MCF 10A (cell line): ENCODE measurements at regions not wholly inside any gene's neighbourhood (a gene's known extent, or its start where the extent isn't known, plus 50 kb on each side); places are given as distances from the start of the nearest gene placed in this dataset.

Experiments used
- BruUV-seq: library from RNA; stranded (reverse); fragments of 400-500 nt; replicated peaks from 2 replicates; lab custom pipeline; 2021; lab: Mats Ljungman, UMichigan
- CTCF ChIA-PET: fragments of 300-600 bp; sonication (Branson Sonifier 250); formaldehyde crosslinking; extraction: SDS; loops from one replicate; lab custom pipeline; 2021; ENCODE audit warnings: antibody characterized with exemption, inconsistent platforms; lab: Yijun Ruan, JAX
- POLR2A ChIA-PET: fragments of 300-600, 350-650 bp; sonication (Branson Sonifier 250); formaldehyde crosslinking; extraction: SDS; loops from one replicate; lab custom pipeline; 2020; ENCODE audit warnings: antibody characterized with exemption, inconsistent platforms; lab: Yijun Ruan, JAX
- DNase-seq: peaks from one replicate; pipeline ENCODE4 v3.0.0-alpha.2; 2018; ENCODE audit not compliant: unreplicated experiment
- H3K27ac Mint-ChIP-seq: one replicate; pipeline ENCODE4 v1.8.0; 2022; ENCODE audit warnings: mild to moderate bottlenecking, low read depth, mixed read lengths; ENCODE audit not compliant: unreplicated experiment
- H3K27me3 Mint-ChIP-seq: one replicate; pipeline ENCODE4 v1.8.0; 2022; ENCODE audit warnings: mixed read lengths; ENCODE audit not compliant: insufficient read depth, unreplicated experiment
- H3K36me3 Mint-ChIP-seq: one replicate; pipeline ENCODE4 v1.8.0; 2022; ENCODE audit warnings: mild to moderate bottlenecking, moderate library complexity, mixed read lengths; ENCODE audit not compliant: insufficient read depth, unreplicated experiment
- H3K4me1 Mint-ChIP-seq: one replicate; pipeline ENCODE4 v1.8.0; 2022; ENCODE audit warnings: mixed read lengths; ENCODE audit not compliant: insufficient read depth, unreplicated experiment
- H3K4me3 Mint-ChIP-seq: one replicate; pipeline ENCODE4 v1.8.0; 2022; ENCODE audit warnings: mild to moderate bottlenecking, moderate library complexity, mixed read lengths; ENCODE audit not compliant: unreplicated experiment
- H3K9me3 Mint-ChIP-seq: one replicate; pipeline ENCODE4 v1.8.0; 2022; ENCODE audit warnings: mixed read lengths; ENCODE audit not compliant: unreplicated experiment
- intact Hi-C: fragments of 100-400 bp; cut with micrococcal nuclease; formaldehyde crosslinking; loops from 2 replicates; pipeline ENCODE4 v1.14.1; 2022
- TF ChIP-seq, protein P1 (sequence below): fragments of 200-600 bp; IDR thresholded peaks from one replicate; pipeline ENCODE4 v1.8.0; 2022; ENCODE audit warnings: antibody characterized with exemption, mild to moderate bottlenecking; ENCODE audit not compliant: unreplicated experiment

DNA sequence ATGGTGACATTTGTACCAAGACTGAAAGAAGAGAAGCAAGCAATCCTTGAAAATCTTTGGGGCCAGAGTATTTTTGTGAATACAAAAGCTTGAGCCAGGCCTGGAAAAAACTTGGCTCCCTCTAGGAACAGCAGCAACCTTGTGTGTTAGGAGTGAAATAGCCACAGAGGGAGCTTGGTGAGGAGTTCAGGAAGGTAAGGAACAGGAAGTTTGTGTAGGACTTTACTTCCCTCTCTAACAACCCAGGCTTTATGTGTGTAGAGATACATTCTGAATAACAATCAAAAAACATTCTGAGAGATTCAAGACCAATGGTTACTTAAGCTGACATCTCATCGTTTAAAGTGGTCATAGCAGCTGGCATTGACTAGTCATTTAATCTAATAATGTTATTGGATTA is 668.5 kb downstream of the PCDH18 start:
- Mint-ChIP-seq H3K36me3 (no peaks in the 10 kb centered on the region), H3K4me1 (peaks cover 4% of the 10 kb centered on the region), H3K9me3 (no peaks in the 10 kb centered on the region), H3K27ac (no peak overlapping the region), H3K4me3 (no peak overlapping the region), H3K27me3 (no peaks in the 10 kb centered on the region)
- ChIA-PET CTCF (interaction anchor here (0.6 to 0.8 kb wide), 3 partner anchors 10 to 1907 kb away, joined by 3 to 5 read pairs (median 3); no protein-coding TSS in a partner anchor), POLR2A (interaction anchor here (0.6 kb wide), 1 partner anchor 1819 kb away, joined by 3 read pairs; no protein-coding TSS in a partner anchor)
- DNase-seq: peak; percentile 4
- intact Hi-C loops: loop anchor here (2.0 to 5.0 kb wide), 2 partner anchors 151 to 1145 kb away; no protein-coding TSS in a partner anchor
- TF ChIP-seq, protein P1, sequence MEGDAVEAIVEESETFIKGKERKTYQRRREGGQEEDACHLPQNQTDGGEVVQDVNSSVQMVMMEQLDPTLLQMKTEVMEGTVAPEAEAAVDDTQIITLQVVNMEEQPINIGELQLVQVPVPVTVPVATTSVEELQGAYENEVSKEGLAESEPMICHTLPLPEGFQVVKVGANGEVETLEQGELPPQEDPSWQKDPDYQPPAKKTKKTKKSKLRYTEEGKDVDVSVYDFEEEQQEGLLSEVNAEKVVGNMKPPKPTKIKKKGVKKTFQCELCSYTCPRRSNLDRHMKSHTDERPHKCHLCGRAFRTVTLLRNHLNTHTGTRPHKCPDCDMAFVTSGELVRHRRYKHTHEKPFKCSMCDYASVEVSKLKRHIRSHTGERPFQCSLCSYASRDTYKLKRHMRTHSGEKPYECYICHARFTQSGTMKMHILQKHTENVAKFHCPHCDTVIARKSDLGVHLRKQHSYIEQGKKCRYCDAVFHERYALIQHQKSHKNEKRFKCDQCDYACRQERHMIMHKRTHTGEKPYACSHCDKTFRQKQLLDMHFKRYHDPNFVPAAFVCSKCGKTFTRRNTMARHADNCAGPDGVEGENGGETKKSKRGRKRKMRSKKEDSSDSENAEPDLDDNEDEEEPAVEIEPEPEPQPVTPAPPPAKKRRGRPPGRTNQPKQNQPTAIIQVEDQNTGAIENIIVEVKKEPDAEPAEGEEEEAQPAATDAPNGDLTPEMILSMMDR: no peak
- BruUV-seq: no TSS peak

DNA sequence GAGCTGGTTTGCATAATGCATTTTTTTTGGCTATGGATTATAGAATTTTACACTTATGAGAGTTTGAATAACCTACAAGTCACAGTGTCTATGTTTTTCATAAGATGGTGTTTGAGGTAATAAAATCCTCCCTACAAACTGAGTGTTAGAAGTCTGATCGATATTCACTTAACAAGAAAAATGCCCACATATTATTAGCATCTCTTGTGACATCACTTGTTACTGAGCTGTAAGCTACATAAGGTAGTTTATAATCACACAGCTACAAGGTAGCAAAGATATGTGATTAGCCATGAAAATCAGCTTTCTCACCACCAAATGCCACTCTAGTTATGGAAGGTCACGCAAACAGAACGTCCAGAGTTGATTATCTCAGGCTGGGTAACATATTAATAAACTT is 669.6 kb downstream of the PCDH18 start:
- Mint-ChIP-seq H3K4me1 (peaks cover 4% of the 10 kb centered on the region), H3K27me3 (no peaks in the 10 kb centered on the region), H3K4me3 (no peak overlapping the region), H3K27ac (no peak overlapping the region), H3K9me3 (no peaks in the 10 kb centered on the region), H3K36me3 (no peaks in the 10 kb centered on the region)
- intact Hi-C loops: loop anchor here (5.0 kb wide), 1 partner anchor 150 kb away; no protein-coding TSS in a partner anchor
- POLR2A ChIA-PET: no interaction called here
- no TSS peak for BruUV-seq
- CTCF ChIA-PET: interaction anchor here (1.1 kb wide), 1 partner anchor 226 kb away, joined by 3 read pairs; no protein-coding TSS in a partner anchor
- DNase-seq: no peak
- TF ChIP-seq, protein P1: no peak

DNA sequence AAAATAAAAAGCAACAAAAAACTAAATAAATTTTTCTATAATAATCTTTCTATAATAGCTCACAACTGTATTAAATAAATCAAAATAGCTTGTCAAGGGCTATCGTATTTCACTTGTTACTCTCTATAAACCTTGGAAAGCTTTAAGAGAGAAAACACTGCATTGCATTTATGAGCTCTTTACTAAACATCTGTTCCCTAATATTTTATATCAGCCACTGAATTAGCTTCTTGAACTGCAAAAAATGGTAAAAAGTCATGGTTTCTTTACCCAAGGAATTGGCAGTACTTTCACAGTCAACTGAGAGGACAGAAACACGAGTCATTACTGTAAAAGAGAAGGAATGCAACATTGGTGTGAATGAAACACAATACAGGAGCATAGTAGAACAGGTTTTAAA is 671.2 kb downstream of the PCDH18 start:
- no TSS peak for BruUV-seq
- intact Hi-C loops: loop anchor here (5.0 kb wide), 1 partner anchor 149 kb away; no protein-coding TSS in a partner anchor
- TF ChIP-seq, protein P1: no peak
- H3K36me3 Mint-ChIP-seq: no peaks in the 10 kb centered on the region
- H3K4me1 Mint-ChIP-seq: peaks cover 4% of the 10 kb centered on the region
- no peak overlapping the region for H3K4me3 Mint-ChIP-seq
- POLR2A ChIA-PET: no interaction called here
- H3K27ac Mint-ChIP-seq: no peak overlapping the region
- H3K9me3 Mint-ChIP-seq: no peaks in the 10 kb centered on the region
- H3K27me3 Mint-ChIP-seq: no peaks in the 10 kb centered on the region
- no peak for DNase-seq
- CTCF ChIA-PET: interaction anchor here (0.6 kb wide), 1 partner anchor 510 kb away, joined by 3 read pairs; no protein-coding TSS in a partner anchor

DNA sequence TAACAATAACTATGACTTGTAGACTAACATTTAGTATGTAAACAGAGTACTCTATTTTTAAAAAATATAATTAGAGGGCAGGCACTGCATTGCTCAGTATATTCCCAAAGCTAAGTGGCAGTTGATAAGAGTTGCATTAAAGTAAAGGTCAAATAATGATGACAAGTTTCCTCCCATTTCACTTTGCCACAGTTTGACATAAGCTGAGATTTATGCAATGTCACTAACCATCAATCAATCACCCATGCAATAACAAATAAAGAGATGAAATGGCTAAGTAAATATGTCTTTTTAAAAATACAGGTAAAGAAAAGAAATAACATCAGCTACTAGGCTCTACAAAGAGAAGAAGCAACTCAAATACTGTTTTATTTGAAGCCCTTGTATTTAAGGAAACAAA is 673.4 kb downstream of the PCDH18 start:
- H3K4me1 Mint-ChIP-seq: peaks cover 4% of the 10 kb centered on the region
- no peak for DNase-seq
- ChIA-PET CTCF (interaction anchor here (0.9 to 1.1 kb wide), 2 partner anchors 33 to 168 kb away, joined by 3 to 4 read pairs; no protein-coding TSS in a partner anchor), POLR2A (no interaction called here)
- H3K27ac Mint-ChIP-seq: no peak overlapping the region
- intact Hi-C loops: no loop called here
- TF ChIP-seq, protein P1: no peak
- no peaks in the 10 kb centered on the region for H3K27me3 Mint-ChIP-seq
- H3K9me3 Mint-ChIP-seq: peaks cover 15% of the 10 kb centered on the region
- no TSS peak for BruUV-seq
- no peak overlapping the region for H3K4me3 Mint-ChIP-seq
- H3K36me3 Mint-ChIP-seq: no peaks in the 10 kb centered on the region
